ENCODE measurements at regions not wholly inside any gene's neighbourhood (a gene's known extent, or its start where the extent isn't known, plus 50 kb on each side); places are given as distances from the start of the nearest gene placed in this dataset.

GRCh38 chr2:18784245-18784644, 194.9 kb upstream of the NT5C1B start:
- TF ChIP-seq CTCF (IDR thresholded peaks at IDR 0.05; ENCODE audit: low read depth, low read length) = no peak
- H3K27me3 ChIP-seq = no peaks in the 10 kb centered on the region

GRCh38 chr2:18781541-18782280, 192.3 kb upstream of the NT5C1B start:
- no peaks in the 10 kb centered on the region for H3K9me3 ChIP-seq
- no peak overlapping the region for H3K4me3 ChIP-seq (ENCODE audit: low read depth, low read length)
- no peaks in the 10 kb centered on the region for H3K36me3 ChIP-seq
- no peaks in the 10 kb centered on the region for H3K4me1 ChIP-seq
- no peak for TF ChIP-seq CTCF (IDR thresholded peaks at IDR 0.05; ENCODE audit: low read depth, low read length)
- no peak for DNase-seq
- H3K27me3 ChIP-seq = no peaks in the 10 kb centered on the region

More at GRCh38 chr2:18784245-18784644, 194.9 kb upstream of the NT5C1B start:
- Histone ChIP-seq H3K4me1 (no peaks in the 10 kb centered on the region), H3K36me3 (no peaks in the 10 kb centered on the region), H3K9me3 (no peaks in the 10 kb centered on the region), H3K4me3 (ENCODE audit: low read depth, low read length) (no peak overlapping the region)
- DNase-seq = no peak

DNA sequence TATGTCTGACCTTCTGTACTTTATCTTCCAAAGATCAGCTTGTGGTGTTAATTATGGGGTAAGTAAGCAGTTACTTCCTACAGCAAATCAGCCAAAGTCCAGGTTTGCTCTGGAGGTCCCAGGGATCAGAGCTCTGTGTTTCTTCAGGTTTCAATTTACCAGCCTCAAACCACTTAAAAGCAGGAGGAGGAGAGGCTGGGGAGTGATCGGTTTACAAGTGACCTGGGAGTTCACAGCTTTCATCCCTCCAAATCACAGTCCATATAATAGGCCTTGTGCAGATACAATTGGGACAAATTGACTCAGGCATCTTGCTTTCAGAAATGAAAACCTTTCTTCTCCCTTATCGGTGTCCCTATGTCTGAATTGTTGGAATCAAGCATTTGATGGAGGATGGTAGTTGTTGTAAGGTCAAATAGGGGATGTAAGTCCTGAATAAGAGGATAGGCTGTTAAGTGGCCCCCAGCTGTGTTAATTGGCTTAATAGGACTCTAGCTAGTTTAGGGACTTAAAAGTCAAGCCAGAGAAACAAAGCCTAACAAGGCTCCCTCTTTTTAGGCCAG, 188.0 kb upstream of the NT5C1B start:
- Histone ChIP-seq H3K4me1 (no peaks in the 10 kb centered on the region), H3K36me3 (no peaks in the 10 kb centered on the region), H3K27me3 (no peaks in the 10 kb centered on the region), H3K9me3 (no peaks in the 10 kb centered on the region), H3K4me3 (ENCODE audit: low read depth, low read length) (no peak overlapping the region)
- TF ChIP-seq CTCF (IDR thresholded peaks at IDR 0.05; ENCODE audit: low read depth, low read length) = no peak
- DNase-seq = no peak

- Histone ChIP-seq H3K4me1 (no peaks in the 10 kb centered on the region), H3K36me3 (no peaks in the 10 kb centered on the region), H3K4me3 (ENCODE audit: low read depth, low read length) (no peak overlapping the region), H3K9me3 (no peaks in the 10 kb centered on the region; the same call in none of the 2 replicates), H3K27me3 (no peaks in the 10 kb centered on the region; the same call in 1 of the 2 replicates)
- TF ChIP-seq CTCF (IDR thresholded peaks at IDR 0.05; ENCODE audit: low read depth, low read length) = no peak
- DNase-seq = no peak
Observed at GRCh38 chr2:18771212-18771611, 181.8 kb upstream of the NT5C1B start.

- TF ChIP-seq CTCF (IDR thresholded peaks at IDR 0.05; ENCODE audit: low read depth, low read length) = no peak
- no peaks in the 10 kb centered on the region; the same call in 1 of the 2 replicates for H3K27me3 ChIP-seq
- no peaks in the 10 kb centered on the region for H3K36me3 ChIP-seq
- no peak for DNase-seq
- H3K9me3 ChIP-seq = no peaks in the 10 kb centered on the region
- H3K4me1 ChIP-seq = no peaks in the 10 kb centered on the region
- H3K4me3 ChIP-seq (ENCODE audit: low read depth, low read length) = no peak overlapping the region
Observed at GRCh38 chr2:18763338-18763737, 174.0 kb upstream of the NT5C1B start.

DNA sequence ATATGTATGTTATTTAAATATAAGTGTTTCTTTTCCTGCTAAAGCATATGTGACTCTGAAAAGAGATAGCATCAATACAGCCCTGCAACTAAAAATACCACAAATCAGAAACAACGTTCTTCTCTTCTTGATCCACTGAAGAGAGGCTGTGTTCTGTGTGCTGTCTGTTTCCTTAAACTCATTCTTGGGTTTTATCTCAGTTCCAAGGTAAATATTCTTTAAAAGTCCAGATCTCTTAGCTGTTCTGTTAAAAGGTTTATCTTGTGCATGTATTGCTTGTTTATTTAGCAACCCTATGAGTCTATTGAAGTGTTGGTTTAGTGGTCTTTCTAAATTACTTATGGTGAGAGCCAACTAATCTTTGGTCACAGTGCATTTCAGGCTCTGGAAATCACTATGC, 173.3 kb upstream of the NT5C1B start:
- TF ChIP-seq CTCF (IDR thresholded peaks at IDR 0.05; ENCODE audit: low read depth, low read length) = no peak
- Histone ChIP-seq H3K27me3 (no peaks in the 10 kb centered on the region), H3K4me3 (ENCODE audit: low read depth, low read length) (no peak overlapping the region), H3K36me3 (no peaks in the 10 kb centered on the region), H3K9me3 (no peaks in the 10 kb centered on the region), H3K4me1 (no peaks in the 10 kb centered on the region)
- DNase-seq = no peak

Data from BE2C (cell line).